ENCODE measurements at regions not wholly inside any gene's neighbourhood (a gene's known extent, or its start where the extent isn't known, plus 50 kb on each side); places are given as distances from the start of the nearest gene placed in this dataset.

GRCh38 chr5:2174538-2174937 is 291.8 kb upstream of the IRX4 start:
- Histone ChIP-seq H3K79me2 (ENCODE audit: low read length) (no peaks in the 10 kb centered on the region), H3K4me2 (ENCODE audit: low read depth, low read length) (no peak overlapping the region), H3K4me1 (ENCODE audit: low read length) (no peaks in the 10 kb centered on the region), H3F3A (ENCODE audit: insufficient read depth, low read length) (no peaks in the 10 kb centered on the region), H3K27me3 (replicated peaks; ENCODE audit: insufficient read depth, low read length) (no peaks in the 10 kb centered on the region; the same call in 1 of the 2 replicates), H4K20me1 (ENCODE audit: insufficient read depth, low read length) (no peaks in the 10 kb centered on the region), H3K9ac (ENCODE audit: low read length) (no peak overlapping the region), H2AFZ (ENCODE audit: low read length) (no peak overlapping the region), H3K9me3 (replicated peaks; ENCODE audit: insufficient read depth, low read length) (no peaks in the 10 kb centered on the region), H3K36me3 (replicated peaks; ENCODE audit: insufficient read depth, low read length) (no peaks in the 10 kb centered on the region), H3K9me2 (replicated peaks; ENCODE audit: insufficient read depth, low read length) (no peaks in the 10 kb centered on the region), H3K4me3 (ENCODE audit: low read length) (no peak overlapping the region), H3K27ac (ENCODE audit: low read length) (no peak overlapping the region)
- TF ChIP-seq EZH2 (optimal IDR thresholded peaks at IDR 0.05; ENCODE audit: low read depth, low read length) (no peak), EZH2phosphoT487 (IDR thresholded peaks at IDR 0.05; ENCODE audit: low read length) (no peak)
- TF ChIP-seq, protein P1, sequence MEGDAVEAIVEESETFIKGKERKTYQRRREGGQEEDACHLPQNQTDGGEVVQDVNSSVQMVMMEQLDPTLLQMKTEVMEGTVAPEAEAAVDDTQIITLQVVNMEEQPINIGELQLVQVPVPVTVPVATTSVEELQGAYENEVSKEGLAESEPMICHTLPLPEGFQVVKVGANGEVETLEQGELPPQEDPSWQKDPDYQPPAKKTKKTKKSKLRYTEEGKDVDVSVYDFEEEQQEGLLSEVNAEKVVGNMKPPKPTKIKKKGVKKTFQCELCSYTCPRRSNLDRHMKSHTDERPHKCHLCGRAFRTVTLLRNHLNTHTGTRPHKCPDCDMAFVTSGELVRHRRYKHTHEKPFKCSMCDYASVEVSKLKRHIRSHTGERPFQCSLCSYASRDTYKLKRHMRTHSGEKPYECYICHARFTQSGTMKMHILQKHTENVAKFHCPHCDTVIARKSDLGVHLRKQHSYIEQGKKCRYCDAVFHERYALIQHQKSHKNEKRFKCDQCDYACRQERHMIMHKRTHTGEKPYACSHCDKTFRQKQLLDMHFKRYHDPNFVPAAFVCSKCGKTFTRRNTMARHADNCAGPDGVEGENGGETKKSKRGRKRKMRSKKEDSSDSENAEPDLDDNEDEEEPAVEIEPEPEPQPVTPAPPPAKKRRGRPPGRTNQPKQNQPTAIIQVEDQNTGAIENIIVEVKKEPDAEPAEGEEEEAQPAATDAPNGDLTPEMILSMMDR (IDR thresholded peaks at IDR 0.05; ENCODE audit: low read length): no peak
- no peak for DNase-seq

DNA sequence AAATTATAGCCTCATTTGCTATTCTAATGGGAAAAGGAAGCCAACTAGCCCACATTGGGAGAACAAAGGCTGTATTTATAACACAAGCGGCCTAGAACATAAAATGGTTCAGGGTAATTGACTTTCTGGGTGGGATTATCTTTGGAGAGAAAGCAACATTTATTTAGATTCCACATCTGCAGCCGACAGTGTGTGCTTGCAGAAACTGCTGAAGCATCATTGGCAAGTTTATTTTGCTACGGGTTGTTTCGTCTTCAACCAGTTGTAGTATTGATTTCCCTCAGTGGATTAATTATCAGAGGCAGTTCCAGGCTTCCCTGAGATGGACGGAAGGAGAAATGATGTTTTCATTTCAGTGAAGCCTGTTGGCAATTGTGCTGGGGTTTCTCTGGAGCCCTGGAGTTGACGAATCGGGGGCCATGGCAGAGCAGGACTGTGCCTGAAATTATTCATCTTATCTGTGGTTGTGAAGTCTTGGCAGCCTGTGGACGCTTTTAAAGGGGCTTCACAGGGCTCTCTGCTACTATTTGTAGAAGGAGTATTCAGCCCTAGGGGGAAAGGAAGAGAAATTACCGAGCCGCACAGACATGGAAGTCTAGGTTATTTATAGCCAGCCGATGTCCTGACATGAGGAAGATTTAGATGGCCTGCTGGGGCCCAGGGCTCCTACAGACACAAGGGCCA is 290.6 kb upstream of the IRX4 start:
- Histone ChIP-seq H3K9me2 (replicated peaks; ENCODE audit: insufficient read depth, low read length) (no peaks in the 10 kb centered on the region), H3K4me3 (ENCODE audit: low read length) (no peak overlapping the region), H4K20me1 (ENCODE audit: insufficient read depth, low read length) (no peaks in the 10 kb centered on the region), H3F3A (ENCODE audit: insufficient read depth, low read length) (no peaks in the 10 kb centered on the region), H3K27ac (ENCODE audit: low read length) (no peak overlapping the region), H2AFZ (ENCODE audit: low read length) (no peak overlapping the region), H3K9ac (ENCODE audit: low read length) (no peak overlapping the region), H3K4me2 (ENCODE audit: low read depth, low read length) (no peak overlapping the region), H3K27me3 (replicated peaks; ENCODE audit: insufficient read depth, low read length) (peaks cover 7% of the 10 kb centered on the region), H3K4me1 (ENCODE audit: low read length) (no peaks in the 10 kb centered on the region), H3K79me2 (ENCODE audit: low read length) (no peaks in the 10 kb centered on the region), H3K36me3 (replicated peaks; ENCODE audit: insufficient read depth, low read length) (no peaks in the 10 kb centered on the region), H3K9me3 (replicated peaks; ENCODE audit: insufficient read depth, low read length) (no peaks in the 10 kb centered on the region)
- no peak for TF ChIP-seq EZH2phosphoT487 (IDR thresholded peaks at IDR 0.05; ENCODE audit: low read length)
- TF ChIP-seq EZH2 (optimal IDR thresholded peaks at IDR 0.05; ENCODE audit: low read depth, low read length): no peak
- TF ChIP-seq, protein P1 (IDR thresholded peaks at IDR 0.05; ENCODE audit: low read length): no peak
- no peak for DNase-seq

GRCh38 chr5:2172471-2172870 is 289.7 kb upstream of the IRX4 start:
- H3K27ac ChIP-seq (ENCODE audit: low read length): no peak overlapping the region
- H3K4me1 ChIP-seq (ENCODE audit: low read length): no peaks in the 10 kb centered on the region
- H4K20me1 ChIP-seq (ENCODE audit: insufficient read depth, low read length): no peaks in the 10 kb centered on the region
- no peak overlapping the region for H3K4me2 ChIP-seq (ENCODE audit: low read depth, low read length)
- no peaks in the 10 kb centered on the region for H3F3A ChIP-seq (ENCODE audit: insufficient read depth, low read length)
- no peak for DNase-seq
- H3K9me2 ChIP-seq (replicated peaks; ENCODE audit: insufficient read depth, low read length): no peaks in the 10 kb centered on the region
- H3K9ac ChIP-seq (ENCODE audit: low read length): no peak overlapping the region
- no peaks in the 10 kb centered on the region for H3K36me3 ChIP-seq (replicated peaks; ENCODE audit: insufficient read depth, low read length)
- peaks cover 10% of the 10 kb centered on the region for H3K27me3 ChIP-seq (replicated peaks; ENCODE audit: insufficient read depth, low read length)
- no peaks in the 10 kb centered on the region for H3K9me3 ChIP-seq (replicated peaks; ENCODE audit: insufficient read depth, low read length)
- no peak overlapping the region for H2AFZ ChIP-seq (ENCODE audit: low read length)
- no peak for TF ChIP-seq EZH2 (optimal IDR thresholded peaks at IDR 0.05; ENCODE audit: low read depth, low read length)
- no peak overlapping the region for H3K4me3 ChIP-seq (ENCODE audit: low read length)
- H3K79me2 ChIP-seq (ENCODE audit: low read length): no peaks in the 10 kb centered on the region

- Histone ChIP-seq H3K79me2 (ENCODE audit: low read length) (no peaks in the 10 kb centered on the region), H3K9me2 (replicated peaks; ENCODE audit: insufficient read depth, low read length) (no peaks in the 10 kb centered on the region), H3K27ac (ENCODE audit: low read length) (no peak overlapping the region), H4K20me1 (ENCODE audit: insufficient read depth, low read length) (no peaks in the 10 kb centered on the region), H3K4me1 (ENCODE audit: low read length) (no peaks in the 10 kb centered on the region), H3K9me3 (replicated peaks; ENCODE audit: insufficient read depth, low read length) (no peaks in the 10 kb centered on the region), H3K4me3 (ENCODE audit: low read length) (no peak overlapping the region), H3K4me2 (ENCODE audit: low read depth, low read length) (no peak overlapping the region), H3F3A (ENCODE audit: insufficient read depth, low read length) (no peaks in the 10 kb centered on the region), H2AFZ (ENCODE audit: low read length) (no peak overlapping the region), H3K27me3 (replicated peaks; ENCODE audit: insufficient read depth, low read length) (peaks cover 11% of the 10 kb centered on the region), H3K9ac (ENCODE audit: low read length) (no peak overlapping the region), H3K36me3 (replicated peaks; ENCODE audit: insufficient read depth, low read length) (no peaks in the 10 kb centered on the region)
- TF ChIP-seq EZH2phosphoT487 (IDR thresholded peaks at IDR 0.05; ENCODE audit: low read length) (no peak), EZH2 (optimal IDR thresholded peaks at IDR 0.05; ENCODE audit: low read depth, low read length) (no peak)
- TF ChIP-seq, protein P1 (IDR thresholded peaks at IDR 0.05; ENCODE audit: low read length): no peak
- DNase-seq: no peak
Observed at GRCh38 chr5:2170761-2171160, 288.0 kb upstream of the IRX4 start.
